ENCODE measurements at regions not wholly inside any gene's neighbourhood (a gene's known extent, or its start where the extent isn't known, plus 50 kb on each side); places are given as distances from the start of the nearest gene placed in this dataset.

- Histone ChIP-seq H3K27me3 (ENCODE audit: insufficient read depth, low read depth, low read length) (no peaks in the 10 kb centered on the region), H3K4me2 (ENCODE audit: low read length) (no peak overlapping the region), H2AFZ (ENCODE audit: low read depth, low read length) (no peak overlapping the region), H4K20me1 (ENCODE audit: insufficient read depth) (no peaks in the 10 kb centered on the region), H3K9me2 (ENCODE audit: insufficient read depth, low read length) (no peaks in the 10 kb centered on the region), H3F3A (ENCODE audit: insufficient read depth, low read length, poor library complexity, severe bottlenecking) (no peaks in the 10 kb centered on the region), H3K9ac (ENCODE audit: low read length) (no peak overlapping the region), H3K27ac (ENCODE audit: low read length) (no peak overlapping the region), H3K79me2 (replicated peaks; ENCODE audit: insufficient read depth, low read length) (no peaks in the 10 kb centered on the region), H3K36me3 (ENCODE audit: insufficient read depth, low read length) (no peaks in the 10 kb centered on the region), H3K9me3 (ENCODE audit: low read length) (no peaks in the 10 kb centered on the region), H3K4me3 (ENCODE audit: low read length) (no peak overlapping the region)
- TF ChIP-seq RAD21 (conservative IDR thresholded peaks at IDR 0.05) (no peak), TAF1 (IDR thresholded peaks at IDR 0.05; ENCODE audit: low read depth) (no peak), EP300 (conservative IDR thresholded peaks at IDR 0.05; ENCODE audit: poor library complexity, severe bottlenecking) (no peak), CTCF (IDR thresholded peaks at IDR 0.05; ENCODE audit: poor library complexity, severe bottlenecking) (no peak), POLR2AphosphoS5 (IDR thresholded peaks at IDR 0.05) (no peak), EZH2 (IDR thresholded peaks at IDR 0.05; ENCODE audit: borderline replicate concordance, insufficient read depth, low read length, poor library complexity, severe bottlenecking) (no peak), REST (IDR thresholded peaks at IDR 0.05; ENCODE audit: borderline replicate concordance) (no peak), SMC3 (conservative IDR thresholded peaks at IDR 0.05; ENCODE audit: poor library complexity) (no peak), MXI1 (conservative IDR thresholded peaks at IDR 0.05; ENCODE audit: poor library complexity, severe bottlenecking) (no peak)
Measured at GRCh38 chr11:129721685-129722084, 94.0 kb upstream of the TMEM45B start.

DNA sequence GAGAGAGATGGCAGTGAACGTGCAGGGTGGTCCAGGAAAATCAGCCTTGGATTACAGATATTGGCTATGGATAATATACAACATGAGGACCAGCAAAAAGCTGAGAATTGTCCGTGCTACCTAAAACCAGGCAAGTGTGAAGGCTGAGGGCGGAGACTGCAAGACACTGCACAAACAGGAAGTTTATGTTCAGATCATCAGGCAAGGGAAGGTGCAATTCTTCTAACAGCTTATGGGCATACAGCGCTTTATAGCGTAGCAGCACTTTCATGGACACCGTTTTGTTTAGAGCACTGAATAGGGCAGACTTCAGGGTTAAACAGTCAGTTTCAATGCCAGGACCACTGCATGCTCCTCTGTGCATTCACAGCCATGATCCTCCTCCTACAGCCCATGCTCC lies 93.1 kb upstream of the TMEM45B start:
- H3K79me2 ChIP-seq (replicated peaks; ENCODE audit: insufficient read depth, low read length): no peaks in the 10 kb centered on the region
- no peaks in the 10 kb centered on the region for H3K9me3 ChIP-seq (ENCODE audit: low read length)
- no peaks in the 10 kb centered on the region for H3F3A ChIP-seq (ENCODE audit: insufficient read depth, low read length, poor library complexity, severe bottlenecking)
- H3K27ac ChIP-seq (ENCODE audit: low read length): no peak overlapping the region
- no peak overlapping the region for H2AFZ ChIP-seq (ENCODE audit: low read depth, low read length)
- no peaks in the 10 kb centered on the region for H3K36me3 ChIP-seq (ENCODE audit: insufficient read depth, low read length)
- no peak overlapping the region for H3K4me3 ChIP-seq (ENCODE audit: low read length)
- no peaks in the 10 kb centered on the region for H3K27me3 ChIP-seq (ENCODE audit: insufficient read depth, low read depth, low read length)
- no peak for TF ChIP-seq SMC3 (conservative IDR thresholded peaks at IDR 0.05; ENCODE audit: poor library complexity)
- TF ChIP-seq MXI1 (conservative IDR thresholded peaks at IDR 0.05; ENCODE audit: poor library complexity, severe bottlenecking): no peak
- TF ChIP-seq REST (IDR thresholded peaks at IDR 0.05; ENCODE audit: borderline replicate concordance): no peak
- no peak for TF ChIP-seq EZH2 (IDR thresholded peaks at IDR 0.05; ENCODE audit: borderline replicate concordance, insufficient read depth, low read length, poor library complexity, severe bottlenecking)
- no peak for TF ChIP-seq EP300 (conservative IDR thresholded peaks at IDR 0.05; ENCODE audit: poor library complexity, severe bottlenecking)
- TF ChIP-seq TAF1 (IDR thresholded peaks at IDR 0.05; ENCODE audit: low read depth): no peak
- no peak for TF ChIP-seq POLR2AphosphoS5 (IDR thresholded peaks at IDR 0.05)
- no peak overlapping the region for H3K4me2 ChIP-seq (ENCODE audit: low read length)
- no peak overlapping the region for H3K9ac ChIP-seq (ENCODE audit: low read length)
- no peaks in the 10 kb centered on the region for H4K20me1 ChIP-seq (ENCODE audit: insufficient read depth)
- H3K9me2 ChIP-seq (ENCODE audit: insufficient read depth, low read length): no peaks in the 10 kb centered on the region
